ENCODE measurements at regions not wholly inside any gene's neighbourhood (a gene's known extent, or its start where the extent isn't known, plus 50 kb on each side); places are given as distances from the start of the nearest gene placed in this dataset.

GRCh38 chr7:115799430-115799829 is 231.1 kb downstream of the TFEC start:
- no peak for TF ChIP-seq CTCF (IDR thresholded peaks at IDR 0.05; ENCODE audit: low read length)
- no peak for TF ChIP-seq EZH2 (IDR thresholded peaks at IDR 0.05; ENCODE audit: borderline replicate concordance, low read length)

Data from OCI-LY1 (cell line).